ENCODE measurements at regions not wholly inside any gene's neighbourhood (a gene's known extent, or its start where the extent isn't known, plus 50 kb on each side); places are given as distances from the start of the nearest gene placed in this dataset.

DNA sequence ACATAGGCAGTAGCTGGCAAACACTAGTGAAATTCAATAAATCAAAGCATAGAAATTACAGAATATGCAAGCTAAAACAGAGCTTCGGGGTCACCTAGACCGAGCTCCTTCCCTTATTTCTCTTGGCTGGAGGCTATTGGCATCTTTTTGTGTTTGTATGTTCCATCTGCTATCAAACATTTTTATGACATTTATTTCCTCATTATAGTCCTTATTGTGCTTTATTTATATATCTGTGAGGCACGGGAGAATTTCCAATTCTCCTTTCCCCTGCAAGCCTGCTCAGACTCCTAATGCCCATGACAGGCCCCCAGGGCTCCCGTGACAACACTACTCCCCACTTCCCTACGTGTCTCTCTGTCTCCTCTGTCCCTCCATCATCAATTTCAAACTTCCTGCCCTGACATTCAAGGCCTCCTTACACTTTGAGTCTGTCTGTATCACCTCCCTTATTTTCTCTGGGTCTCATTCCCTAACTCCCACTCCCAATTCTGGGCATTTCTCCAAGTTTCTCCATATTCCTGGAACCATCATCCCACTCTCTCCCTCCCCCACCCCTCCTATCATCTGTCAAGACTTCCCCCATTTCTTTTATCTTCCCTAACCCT is 316.9 kb downstream of the OSR1 start:
- TF ChIP-seq, protein P1, sequence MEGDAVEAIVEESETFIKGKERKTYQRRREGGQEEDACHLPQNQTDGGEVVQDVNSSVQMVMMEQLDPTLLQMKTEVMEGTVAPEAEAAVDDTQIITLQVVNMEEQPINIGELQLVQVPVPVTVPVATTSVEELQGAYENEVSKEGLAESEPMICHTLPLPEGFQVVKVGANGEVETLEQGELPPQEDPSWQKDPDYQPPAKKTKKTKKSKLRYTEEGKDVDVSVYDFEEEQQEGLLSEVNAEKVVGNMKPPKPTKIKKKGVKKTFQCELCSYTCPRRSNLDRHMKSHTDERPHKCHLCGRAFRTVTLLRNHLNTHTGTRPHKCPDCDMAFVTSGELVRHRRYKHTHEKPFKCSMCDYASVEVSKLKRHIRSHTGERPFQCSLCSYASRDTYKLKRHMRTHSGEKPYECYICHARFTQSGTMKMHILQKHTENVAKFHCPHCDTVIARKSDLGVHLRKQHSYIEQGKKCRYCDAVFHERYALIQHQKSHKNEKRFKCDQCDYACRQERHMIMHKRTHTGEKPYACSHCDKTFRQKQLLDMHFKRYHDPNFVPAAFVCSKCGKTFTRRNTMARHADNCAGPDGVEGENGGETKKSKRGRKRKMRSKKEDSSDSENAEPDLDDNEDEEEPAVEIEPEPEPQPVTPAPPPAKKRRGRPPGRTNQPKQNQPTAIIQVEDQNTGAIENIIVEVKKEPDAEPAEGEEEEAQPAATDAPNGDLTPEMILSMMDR (IDR thresholded peaks at IDR 0.05) = no peak
- no peak for TF ChIP-seq POLR2A (IDR thresholded peaks at IDR 0.05)
